ENCODE measurements at regions not wholly inside any gene's neighbourhood (a gene's known extent, or its start where the extent isn't known, plus 50 kb on each side); places are given as distances from the start of the nearest gene placed in this dataset.

DNA sequence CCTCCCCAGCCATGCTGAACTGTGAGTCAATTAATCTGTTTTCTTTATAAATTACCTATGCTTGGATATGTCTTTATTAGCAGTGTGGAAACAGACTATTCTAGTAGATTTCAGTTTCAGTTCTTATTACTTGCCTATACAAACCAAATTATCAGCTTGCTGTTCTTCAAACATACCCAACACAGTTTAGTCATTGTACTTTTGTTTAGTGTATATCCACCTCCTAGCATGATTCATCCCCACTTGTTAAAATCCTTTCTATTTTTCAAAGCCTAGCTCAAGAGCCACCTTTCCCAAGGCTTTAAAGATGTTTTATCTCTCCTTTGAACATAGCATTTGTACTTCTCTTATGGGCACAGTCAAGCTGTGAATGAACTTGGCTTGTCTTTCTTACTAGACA lies 195.6 kb upstream of the ZRANB2 start:
- Histone ChIP-seq H3K36me3 (replicated peaks in 1 of 2) (no peaks in the 10 kb centered on the region), H3K4me1 (replicated peaks in 1 of 2) (no peaks in the 10 kb centered on the region), H3K4me3 (no peak overlapping the region), H3K27ac (no peak overlapping the region), H3K27me3 (no peaks in the 10 kb centered on the region), H3K9me3 (replicated peaks in 1 of 3) (no peaks in the 10 kb centered on the region)
- TF ChIP-seq, protein P1, sequence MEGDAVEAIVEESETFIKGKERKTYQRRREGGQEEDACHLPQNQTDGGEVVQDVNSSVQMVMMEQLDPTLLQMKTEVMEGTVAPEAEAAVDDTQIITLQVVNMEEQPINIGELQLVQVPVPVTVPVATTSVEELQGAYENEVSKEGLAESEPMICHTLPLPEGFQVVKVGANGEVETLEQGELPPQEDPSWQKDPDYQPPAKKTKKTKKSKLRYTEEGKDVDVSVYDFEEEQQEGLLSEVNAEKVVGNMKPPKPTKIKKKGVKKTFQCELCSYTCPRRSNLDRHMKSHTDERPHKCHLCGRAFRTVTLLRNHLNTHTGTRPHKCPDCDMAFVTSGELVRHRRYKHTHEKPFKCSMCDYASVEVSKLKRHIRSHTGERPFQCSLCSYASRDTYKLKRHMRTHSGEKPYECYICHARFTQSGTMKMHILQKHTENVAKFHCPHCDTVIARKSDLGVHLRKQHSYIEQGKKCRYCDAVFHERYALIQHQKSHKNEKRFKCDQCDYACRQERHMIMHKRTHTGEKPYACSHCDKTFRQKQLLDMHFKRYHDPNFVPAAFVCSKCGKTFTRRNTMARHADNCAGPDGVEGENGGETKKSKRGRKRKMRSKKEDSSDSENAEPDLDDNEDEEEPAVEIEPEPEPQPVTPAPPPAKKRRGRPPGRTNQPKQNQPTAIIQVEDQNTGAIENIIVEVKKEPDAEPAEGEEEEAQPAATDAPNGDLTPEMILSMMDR (IDR thresholded peaks at IDR 0.05) = no peak
- no peak for TF ChIP-seq POLR2A (IDR thresholded peaks at IDR 0.05)
- intact Hi-C loops (cut with DNase I) = no loop called here
- no peak for DNase-seq

- H3K9me3 ChIP-seq (replicated peaks in 1 of 3) = no peaks in the 10 kb centered on the region
- TF ChIP-seq POLR2A (IDR thresholded peaks at IDR 0.05) = no peak
- TF ChIP-seq, protein P1 (IDR thresholded peaks at IDR 0.05) = no peak
- no peaks in the 10 kb centered on the region for H3K4me1 ChIP-seq (replicated peaks in 1 of 2)
- H3K27me3 ChIP-seq = no peaks in the 10 kb centered on the region
- H3K4me3 ChIP-seq = no peak overlapping the region
- intact Hi-C loops (cut with DNase I) = no loop called here
- no peak for DNase-seq
- H3K27ac ChIP-seq = no peak overlapping the region
- WGBS, 4 donors = 48 to 65% (median 61%) methylated on average over 3 to 5 of the region's 6 CpGs
- H3K36me3 ChIP-seq (replicated peaks in 1 of 2) = no peaks in the 10 kb centered on the region
Measured at GRCh38 chr1:71273334-71273733, 192.5 kb upstream of the ZRANB2 start.

- TF ChIP-seq, protein P1 (IDR thresholded peaks at IDR 0.05) = no peak
- no peak for TF ChIP-seq POLR2A (IDR thresholded peaks at IDR 0.05)
- Histone ChIP-seq H3K4me3 (no peak overlapping the region), H3K4me1 (replicated peaks in 1 of 2) (no peaks in the 10 kb centered on the region), H3K27ac (no peak overlapping the region), H3K9me3 (replicated peaks in 1 of 3) (no peaks in the 10 kb centered on the region), H3K36me3 (replicated peaks in 1 of 2) (no peaks in the 10 kb centered on the region), H3K27me3 (no peaks in the 10 kb centered on the region)
- no peak for DNase-seq
- WGBS, 4 donors = 64 to 68% (median 65%) methylated on average over 6 to 8 of the region's 8 CpGs
- intact Hi-C loops (cut with DNase I) = no loop called here
Measured at GRCh38 chr1:71270394-71270915, 189.6 kb upstream of the ZRANB2 start.

DNA sequence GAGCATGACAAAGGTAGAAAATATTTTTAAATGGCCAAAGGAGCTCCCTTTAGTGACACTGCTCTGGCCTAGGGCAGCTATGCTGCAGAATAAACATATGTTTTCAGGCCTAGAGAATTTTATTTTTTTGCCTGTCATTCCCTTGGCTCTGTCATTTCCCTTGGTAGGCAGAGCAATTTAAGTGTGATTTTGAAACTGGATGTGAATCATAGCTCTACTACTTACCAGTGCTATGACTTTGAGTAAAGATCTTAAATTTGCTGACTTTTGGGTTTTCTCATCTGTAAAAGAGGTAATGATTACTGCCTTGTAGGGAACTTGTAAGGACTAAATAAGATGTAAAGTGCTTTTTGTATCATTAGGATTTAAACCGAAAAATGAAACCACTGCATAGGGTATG lies 189.0 kb upstream of the ZRANB2 start:
- Histone ChIP-seq H3K27me3 (no peaks in the 10 kb centered on the region), H3K36me3 (replicated peaks in 1 of 2) (no peaks in the 10 kb centered on the region), H3K4me1 (replicated peaks in 1 of 2) (no peaks in the 10 kb centered on the region), H3K9me3 (replicated peaks in 1 of 3) (no peaks in the 10 kb centered on the region), H3K27ac (no peak overlapping the region), H3K4me3 (no peak overlapping the region)
- 89 to 97% (median 93%) methylated on average over 1 of the region's 1 CpG for WGBS, 4 donors
- intact Hi-C loops (cut with DNase I) = no loop called here
- DNase-seq = no peak
- TF ChIP-seq, protein P1 (IDR thresholded peaks at IDR 0.05) = no peak
- no peak for TF ChIP-seq POLR2A (IDR thresholded peaks at IDR 0.05)

Measured in adrenal gland (tissue), 9 donors.